ENCODE measurements at regions not wholly inside any gene's neighbourhood (a gene's known extent, or its start where the extent isn't known, plus 50 kb on each side); places are given as distances from the start of the nearest gene placed in this dataset.
A peak's percentile ranks its signal among the peaks of the same experiment; 100 is the strongest.

GRCh38 chr5:143576711-143577484, 173.4 kb upstream of the NR3C1 start:
- TF ChIP-seq, protein P1, sequence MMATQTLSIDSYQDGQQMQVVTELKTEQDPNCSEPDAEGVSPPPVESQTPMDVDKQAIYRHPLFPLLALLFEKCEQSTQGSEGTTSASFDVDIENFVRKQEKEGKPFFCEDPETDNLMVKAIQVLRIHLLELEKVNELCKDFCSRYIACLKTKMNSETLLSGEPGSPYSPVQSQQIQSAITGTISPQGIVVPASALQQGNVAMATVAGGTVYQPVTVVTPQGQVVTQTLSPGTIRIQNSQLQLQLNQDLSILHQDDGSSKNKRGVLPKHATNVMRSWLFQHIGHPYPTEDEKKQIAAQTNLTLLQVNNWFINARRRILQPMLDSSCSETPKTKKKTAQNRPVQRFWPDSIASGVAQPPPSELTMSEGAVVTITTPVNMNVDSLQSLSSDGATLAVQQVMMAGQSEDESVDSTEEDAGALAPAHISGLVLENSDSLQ (IDR thresholded peaks at IDR 0.05), result peak; percentile 62
- TF ChIP-seq ARNT (IDR thresholded peaks at IDR 0.05) (no peak), TARDBP (IDR thresholded peaks at IDR 0.05) (no peak), SP1 (IDR thresholded peaks at IDR 0.05) (no peak), L3MBTL2 (conservative IDR thresholded peaks at IDR 0.05) (no peak)
- ChIA-PET POLR2A (no interaction called here), CTCF (interaction anchor here (0.7 kb wide), 1 partner anchor 313 kb away, joined by 3 read pairs; no protein-coding TSS in a partner anchor)
- DNase-seq (ENCODE audit: extremely low spot score), result no peak

DNA sequence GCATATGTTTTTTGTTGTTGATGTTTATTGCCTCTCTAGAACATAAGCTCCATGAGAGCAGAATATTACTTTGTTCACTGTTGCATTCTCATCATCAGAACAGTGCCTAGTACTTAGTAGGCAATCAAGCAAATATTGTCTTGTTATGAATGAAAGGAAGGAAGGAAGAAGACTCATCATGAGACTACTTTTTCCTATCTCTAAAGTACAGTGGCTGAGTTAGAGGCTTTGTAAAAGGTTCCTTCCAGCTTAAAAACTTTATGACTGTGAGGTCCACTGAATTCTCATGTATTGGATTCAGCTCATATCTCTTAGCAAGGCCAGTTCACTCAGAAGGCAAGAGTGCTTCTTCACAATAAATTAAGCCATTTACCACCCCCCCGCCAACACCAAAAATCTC, 171.8 kb upstream of the NR3C1 start:
- TF ChIP-seq CTBP1 (IDR thresholded peaks at IDR 0.05; ENCODE audit: borderline replicate concordance) (no peak), ELF4 (IDR thresholded peaks at IDR 0.05) (no peak), SUZ12 (IDR thresholded peaks at IDR 0.05) (no peak), HDGF (IDR thresholded peaks at IDR 0.05; ENCODE audit: borderline replicate concordance) (no peak), ZNF384 (IDR thresholded peaks at IDR 0.05) (no peak), BHLHE40 (IDR thresholded peaks at IDR 0.05; ENCODE audit: borderline replicate concordance) (no peak), FOXA1 (IDR thresholded peaks at IDR 0.05) (no peak), LEF1 (IDR thresholded peaks at IDR 0.05; ENCODE audit: borderline replicate concordance) (no peak), SP1 (IDR thresholded peaks at IDR 0.05) (no peak), NFRKB (IDR thresholded peaks at IDR 0.05) (no peak), ARNT (IDR thresholded peaks at IDR 0.05) (no peak)
- TF ChIP-seq, protein P1 (IDR thresholded peaks at IDR 0.05), result no peak
- no peak for DNase-seq (ENCODE audit: extremely low spot score)
- ChIA-PET POLR2A (interaction anchor here (1.7 kb wide), 1 partner anchor 18 kb away, joined by 3 read pairs; no protein-coding TSS in a partner anchor), CTCF (no interaction called here)

GRCh38 chr5:143574236-143574635, 170.8 kb upstream of the NR3C1 start:
- no peak for DNase-seq (ENCODE audit: extremely low spot score)
- POLR2A ChIA-PET, result interaction anchor here (0.9 to 1.7 kb wide), 3 partner anchors 11 to 31 kb away, joined by 3 to 4 read pairs (median 3); no protein-coding TSS in a partner anchor
- CTCF ChIA-PET, result interaction anchor here (0.9 kb wide), 1 partner anchor 9 kb away, joined by 3 read pairs; no protein-coding TSS in a partner anchor
- TF ChIP-seq TARDBP (IDR thresholded peaks at IDR 0.05), result no peak
- TF ChIP-seq FOXM1 (IDR thresholded peaks at IDR 0.05; ENCODE audit: borderline replicate concordance), result no peak
- TF ChIP-seq L3MBTL2 (conservative IDR thresholded peaks at IDR 0.05), result no peak
- TF ChIP-seq ZNF384 (IDR thresholded peaks at IDR 0.05), result no peak

DNA sequence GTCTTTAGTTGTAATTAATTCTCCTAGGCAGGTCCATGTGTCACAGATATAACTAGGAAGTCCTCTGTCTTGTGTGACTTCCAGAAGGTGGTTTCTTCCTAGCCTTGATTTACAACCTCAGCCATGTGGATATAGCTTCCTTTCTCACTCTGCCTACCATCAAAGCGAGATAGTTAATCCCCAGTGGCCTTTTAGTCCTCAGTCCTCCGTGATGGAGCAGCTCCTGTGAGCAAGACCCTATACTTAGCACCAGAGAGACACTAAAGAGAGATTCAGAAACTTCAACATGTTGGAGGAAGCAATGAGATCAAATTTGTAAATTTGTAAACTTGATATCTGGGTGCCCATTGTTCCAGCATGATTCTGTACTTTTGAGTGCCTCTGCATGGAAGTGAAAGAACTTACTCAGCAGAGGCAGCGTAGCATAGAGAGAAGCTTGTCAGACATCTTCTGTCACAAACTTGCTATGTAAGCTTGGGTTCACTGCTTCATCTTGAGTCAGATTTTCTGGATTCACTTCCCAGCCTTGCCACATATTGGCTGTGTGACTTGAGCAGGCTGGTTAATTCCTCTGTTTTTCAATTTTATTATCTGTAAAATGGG, 170.2 kb upstream of the NR3C1 start:
- POLR2A ChIA-PET, result interaction anchor here (0.9 to 1.7 kb wide), 4 partner anchors 11 to 113 kb away, joined by 3 to 4 read pairs (median 3); no protein-coding TSS in a partner anchor
- no peak for TF ChIP-seq ELF4 (IDR thresholded peaks at IDR 0.05)
- TF ChIP-seq SUZ12 (IDR thresholded peaks at IDR 0.05), result no peak
- no peak for TF ChIP-seq FOXA1 (IDR thresholded peaks at IDR 0.05)
- no peak for TF ChIP-seq FOXK2 (IDR thresholded peaks at IDR 0.05)
- TF ChIP-seq SP1 (IDR thresholded peaks at IDR 0.05), result no peak
- DNase-seq (ENCODE audit: extremely low spot score), result no peak
- CTCF ChIA-PET, result interaction anchor here (0.5 to 0.9 kb wide), 2 partner anchors 10 to 379 kb away, joined by 3 read pairs; no protein-coding TSS in a partner anchor

- no peak for TF ChIP-seq LEF1 (IDR thresholded peaks at IDR 0.05; ENCODE audit: borderline replicate concordance)
- TF ChIP-seq FOXK2 (IDR thresholded peaks at IDR 0.05), result no peak
- TF ChIP-seq, protein P1 (IDR thresholded peaks at IDR 0.05), result no peak
- no peak for TF ChIP-seq FOXA1 (IDR thresholded peaks at IDR 0.05)
- no peak for TF ChIP-seq ELF4 (IDR thresholded peaks at IDR 0.05)
- TF ChIP-seq L3MBTL2 (conservative IDR thresholded peaks at IDR 0.05), result no peak
- no peak for TF ChIP-seq TARDBP (IDR thresholded peaks at IDR 0.05)
- TF ChIP-seq ZNF384 (IDR thresholded peaks at IDR 0.05), result no peak
- TF ChIP-seq SP1 (IDR thresholded peaks at IDR 0.05), result no peak
- TF ChIP-seq FOXM1 (IDR thresholded peaks at IDR 0.05; ENCODE audit: borderline replicate concordance), result no peak
- TF ChIP-seq SUZ12 (IDR thresholded peaks at IDR 0.05), result no peak
- no peak for TF ChIP-seq ARNT (IDR thresholded peaks at IDR 0.05)
- TF ChIP-seq BHLHE40 (IDR thresholded peaks at IDR 0.05; ENCODE audit: borderline replicate concordance), result no peak
- TF ChIP-seq HDGF (IDR thresholded peaks at IDR 0.05; ENCODE audit: borderline replicate concordance), result no peak
- TF ChIP-seq CTBP1 (IDR thresholded peaks at IDR 0.05; ENCODE audit: borderline replicate concordance), result no peak
- no peak for TF ChIP-seq NFRKB (IDR thresholded peaks at IDR 0.05)
- POLR2A ChIA-PET, result interaction anchor here (1.4 kb wide), 1 partner anchor 112 kb away, joined by 3 read pairs; no protein-coding TSS in a partner anchor
Observed at GRCh38 chr5:143572671-143573070, 169.2 kb upstream of the NR3C1 start.

More at GRCh38 chr5:143572671-143573070, 169.2 kb upstream of the NR3C1 start:
- DNase-seq (ENCODE audit: extremely low spot score), result no peak
- CTCF ChIA-PET, result no interaction called here
